ENCODE measurements at regions not wholly inside any gene's neighbourhood (a gene's known extent, or its start where the extent isn't known, plus 50 kb on each side); places are given as distances from the start of the nearest gene placed in this dataset.

DNA sequence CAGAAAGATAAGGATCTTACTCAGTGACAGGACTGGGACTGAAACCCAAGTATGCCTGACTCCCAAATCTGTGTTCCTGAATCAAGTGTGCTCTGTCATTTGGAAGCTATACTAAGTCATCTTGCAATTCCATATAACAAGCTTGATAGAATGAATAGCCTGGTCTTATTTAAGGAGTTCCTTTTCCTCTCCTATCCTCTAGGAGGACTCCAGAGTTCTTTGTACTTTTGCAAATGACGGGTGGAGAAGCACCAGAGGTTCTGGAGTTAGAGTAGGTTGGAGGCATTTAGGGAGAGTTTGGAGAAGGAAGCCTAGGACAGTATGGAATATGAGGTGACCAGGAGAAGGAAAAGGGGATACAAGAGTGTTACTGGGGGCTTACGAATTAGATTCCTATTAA lies 92.9 kb upstream of the RCN1 start:
- no peak for DNase-seq

DNA sequence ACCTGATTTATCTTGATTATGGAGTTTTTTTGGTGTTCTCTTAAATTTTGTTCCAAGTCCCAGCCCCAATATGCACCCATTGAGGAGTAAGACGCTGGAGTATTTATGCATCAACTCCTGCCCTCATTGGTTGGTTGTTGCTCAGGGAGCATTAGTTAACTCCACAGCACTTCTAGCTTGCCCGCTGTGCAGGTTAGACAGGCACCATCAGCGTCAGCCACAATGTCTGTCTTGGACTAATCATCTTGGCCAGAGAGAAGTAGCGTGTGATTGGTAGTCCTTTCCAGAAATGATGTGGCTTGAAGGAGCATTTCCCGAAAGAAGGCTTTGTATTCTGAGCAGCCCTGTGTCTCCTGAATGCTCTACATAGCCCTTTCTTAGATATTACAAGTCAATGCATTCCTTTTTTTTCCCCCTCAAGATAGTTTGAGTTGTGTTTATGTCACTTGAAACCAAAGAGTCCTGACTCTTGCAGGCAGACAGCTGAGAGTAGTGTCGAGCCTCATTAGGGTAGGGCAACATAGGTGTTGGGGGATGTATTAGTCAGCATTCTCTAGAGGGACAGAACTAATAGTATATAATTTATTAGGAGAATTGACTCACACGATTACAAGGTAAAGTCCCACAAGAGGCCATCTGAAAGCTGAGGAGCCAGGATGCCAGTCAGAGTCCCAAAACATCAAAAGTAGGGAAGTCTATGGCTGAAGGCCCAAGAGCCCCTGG lies 94.6 kb upstream of the RCN1 start:
- no peak for DNase-seq

DNA sequence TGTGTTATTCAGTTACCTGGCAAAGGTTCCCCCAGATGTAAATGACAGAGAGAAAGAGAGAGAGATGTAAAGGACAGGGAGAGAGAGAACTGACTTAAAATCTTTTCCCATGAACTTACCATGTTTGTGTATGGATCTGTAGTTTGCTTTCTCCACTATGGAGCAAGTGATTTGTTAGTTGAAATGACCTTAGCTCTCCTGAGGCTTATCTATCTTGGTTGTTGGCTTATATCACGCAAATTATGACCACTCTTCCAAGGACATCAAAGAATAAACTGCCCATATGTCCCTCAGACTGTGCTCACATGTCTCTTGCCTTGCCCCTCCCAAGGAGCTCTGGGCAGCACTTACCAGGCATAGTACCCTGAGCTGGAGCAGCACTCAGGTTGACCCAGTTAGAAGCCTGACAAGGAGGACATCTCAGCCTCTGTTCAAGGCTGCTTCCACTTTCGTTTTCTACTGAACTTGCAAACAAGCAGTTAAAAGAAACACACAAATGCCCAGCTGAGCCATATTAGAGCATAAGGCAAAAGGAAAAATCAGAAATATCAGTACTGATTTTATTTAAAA lies 95.3 kb upstream of the RCN1 start:
- DNase-seq: no peak

DNA sequence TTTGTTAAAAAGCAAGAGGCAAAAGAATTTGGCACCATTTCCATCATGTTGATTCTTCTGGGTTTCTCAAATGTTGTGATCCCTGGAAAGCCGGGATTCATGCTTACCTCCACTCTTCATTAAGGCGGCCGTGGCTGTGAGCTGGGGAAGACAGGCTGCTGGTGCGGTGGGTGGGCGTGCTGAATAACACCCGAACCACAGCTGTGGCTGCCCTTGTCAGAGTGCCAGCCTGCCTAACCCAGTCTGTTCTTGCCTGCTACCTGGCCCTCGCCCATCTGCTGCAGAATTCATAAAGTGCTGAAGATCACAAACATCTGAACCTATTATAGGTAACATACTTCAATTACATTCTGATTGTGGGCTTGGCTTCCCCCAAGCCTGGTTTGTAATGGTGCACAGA lies 95.8 kb upstream of the RCN1 start:
- DNase-seq: no peak

DNA sequence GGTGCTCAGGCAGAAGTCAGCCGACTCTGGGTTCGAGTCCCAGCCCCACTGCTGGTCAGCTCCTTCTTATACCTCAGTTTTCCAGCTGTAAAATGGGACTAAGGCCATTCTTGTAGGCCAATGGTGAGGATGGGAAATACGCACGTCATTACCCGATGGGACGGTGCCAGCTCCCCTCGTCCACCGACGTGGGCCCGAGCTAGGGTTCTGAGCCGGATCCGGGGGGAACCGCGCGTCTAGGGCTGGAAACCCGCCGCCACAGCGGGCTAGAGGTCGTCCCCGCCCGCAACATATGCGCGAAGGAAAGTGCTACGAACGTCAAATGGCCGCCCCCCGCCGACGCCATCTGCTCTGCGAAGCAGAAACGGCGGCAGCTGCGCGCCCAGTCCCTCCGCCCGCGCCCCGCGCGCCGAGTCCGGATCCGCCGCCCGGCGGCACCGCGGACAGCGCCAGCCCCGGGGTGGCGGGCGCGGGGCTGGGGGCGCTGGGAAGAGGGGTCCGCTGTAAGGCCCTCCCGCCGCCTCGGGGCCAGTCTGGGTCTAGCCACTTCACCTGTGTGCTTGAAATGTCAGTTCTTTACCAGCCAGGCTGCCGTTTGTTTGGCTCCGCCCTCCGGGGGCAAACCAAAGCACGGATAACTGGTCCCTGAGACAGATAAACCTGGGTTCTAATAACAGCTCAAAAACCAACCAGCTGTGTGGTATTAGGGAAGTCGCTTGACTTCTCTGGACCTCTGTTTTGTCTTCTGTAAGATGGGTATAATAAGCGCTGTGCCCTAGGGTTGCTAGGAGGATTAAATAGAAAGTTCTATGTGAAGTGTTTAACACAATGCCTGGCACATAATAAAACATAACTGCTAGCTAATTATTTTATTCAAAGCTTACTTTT lies 103.5 kb upstream of the RCN1 start:
- no peak for DNase-seq

DNA sequence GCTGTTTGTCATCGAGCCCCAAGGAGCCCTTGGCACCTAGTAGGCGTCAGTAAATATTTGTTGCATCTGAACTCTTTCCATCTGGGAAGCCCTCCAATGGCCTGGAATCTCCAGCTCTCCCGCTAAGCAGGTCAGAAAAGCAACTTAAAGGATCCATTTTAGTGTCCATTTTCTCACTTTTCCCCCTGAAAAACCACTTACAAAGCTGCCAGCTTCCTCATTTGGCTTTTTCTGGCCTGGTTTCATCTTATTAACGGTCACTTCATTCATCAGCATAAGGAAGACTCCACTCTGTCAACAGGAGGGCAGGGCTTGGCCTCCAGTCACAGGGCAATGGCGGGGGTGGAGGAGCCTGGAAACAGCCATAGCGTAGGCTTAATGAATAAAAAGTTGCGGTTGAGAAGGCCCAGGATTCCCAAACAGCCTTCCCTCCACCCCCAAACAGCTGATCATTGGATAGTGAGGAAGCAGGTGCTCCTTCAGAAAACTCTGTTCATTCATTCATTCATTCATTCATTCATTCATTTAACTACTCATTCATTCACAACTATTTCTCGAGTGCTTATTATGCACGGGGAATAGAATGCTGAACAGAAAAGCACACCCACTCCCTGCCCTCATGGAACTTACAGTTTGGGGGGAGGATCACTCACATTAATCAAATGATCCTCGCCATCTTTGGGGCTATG lies 104.5 kb upstream of the RCN1 start:
- no peak for DNase-seq

DNA sequence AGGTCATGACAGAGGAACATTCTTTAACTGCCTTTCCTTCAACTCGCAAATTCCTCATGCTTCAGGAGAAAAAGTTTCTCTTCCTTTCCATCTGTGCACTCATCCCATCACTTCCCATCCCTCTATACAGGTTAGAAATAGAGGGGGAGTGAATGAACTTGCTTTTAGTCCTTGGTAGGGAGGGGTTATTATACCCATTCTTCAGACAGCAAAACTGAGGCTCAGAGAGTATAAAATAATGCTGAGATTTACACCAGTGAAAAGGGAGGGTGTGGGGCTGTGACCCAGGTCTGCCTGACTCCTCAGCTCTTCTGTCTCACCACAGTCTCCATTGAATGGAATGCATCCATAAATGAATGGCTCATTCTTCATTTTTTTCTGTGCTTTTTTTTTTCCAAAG lies 109.4 kb upstream of the RCN1 start:
- no peak for DNase-seq

DNA sequence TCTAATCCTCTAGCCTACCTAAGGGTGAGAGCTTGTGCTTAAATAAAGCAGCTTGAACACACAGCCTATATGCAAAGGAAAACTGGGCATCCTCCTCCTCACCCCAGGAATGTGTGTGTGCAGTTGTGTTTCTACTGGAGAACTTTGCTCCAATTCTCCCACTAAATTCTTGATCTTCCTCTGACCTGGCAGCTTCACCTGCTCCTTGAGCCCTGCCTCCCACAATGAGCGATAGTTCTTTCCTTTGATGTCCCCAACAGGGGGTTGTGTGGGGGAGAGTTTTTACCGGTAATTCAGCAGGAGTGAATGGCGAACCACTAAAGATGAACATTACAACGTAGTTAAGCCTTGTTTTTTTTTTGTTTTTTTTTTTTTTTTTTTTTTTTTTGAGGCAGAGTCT lies 113.5 kb upstream of the RCN1 start:
- DNase-seq: no peak

DNA sequence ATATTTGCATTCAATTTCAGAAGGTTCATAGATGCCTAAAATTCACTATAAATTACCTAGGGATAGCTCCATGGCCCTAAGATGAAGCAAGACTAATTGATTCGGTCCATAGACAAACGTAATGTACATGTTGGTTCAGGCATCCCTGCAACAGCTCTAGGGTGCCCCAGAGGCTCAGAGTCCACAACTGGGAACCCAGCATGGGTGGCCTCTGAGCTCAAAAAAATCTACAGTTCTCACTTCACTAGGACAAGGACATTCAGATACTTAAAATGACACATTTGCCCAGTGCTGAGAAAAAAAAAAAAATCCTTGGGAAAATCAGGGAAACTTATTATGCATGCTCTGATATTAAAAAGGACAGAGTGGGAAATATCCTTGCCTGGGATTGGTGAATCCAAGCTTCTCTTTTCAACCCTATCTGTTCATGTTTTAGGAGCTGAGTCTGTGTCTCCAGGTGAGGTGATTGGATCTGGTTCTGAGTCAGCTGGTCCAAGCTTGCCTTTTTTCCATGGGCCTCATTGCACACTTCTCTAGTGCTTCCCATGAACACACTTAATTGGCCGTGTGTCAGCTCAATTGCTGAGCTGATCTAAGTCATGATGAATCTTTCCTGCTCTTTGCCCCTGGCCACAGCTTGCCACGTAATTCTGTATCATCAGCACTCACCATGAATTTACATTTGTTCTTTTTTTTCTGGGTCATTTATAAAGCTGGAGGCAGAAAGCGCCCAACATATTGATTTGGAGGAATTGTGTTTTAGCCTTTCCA lies 116.3 kb upstream of the RCN1 start:
- no peak for DNase-seq

DNA sequence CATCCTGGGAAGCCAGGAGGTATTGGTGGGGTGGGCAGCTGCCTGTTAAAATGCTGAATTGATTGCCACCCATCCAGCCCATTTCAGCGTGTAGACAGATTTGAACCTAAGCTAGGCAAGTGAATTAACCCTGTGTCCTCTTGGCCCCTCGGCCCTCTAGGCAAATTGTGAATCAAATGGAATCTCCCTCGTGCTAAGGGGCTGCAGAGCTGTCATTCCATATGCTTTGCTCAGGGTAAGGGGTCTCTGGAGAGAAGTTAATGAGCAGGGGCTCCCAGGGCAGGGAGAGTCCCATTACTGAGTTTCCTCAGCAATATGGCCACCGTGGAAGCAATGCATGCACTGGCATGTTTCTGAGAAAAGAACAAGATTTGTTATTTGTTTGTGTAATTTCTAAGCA lies 117.7 kb upstream of the RCN1 start:
- DNase-seq: no peak

DNA sequence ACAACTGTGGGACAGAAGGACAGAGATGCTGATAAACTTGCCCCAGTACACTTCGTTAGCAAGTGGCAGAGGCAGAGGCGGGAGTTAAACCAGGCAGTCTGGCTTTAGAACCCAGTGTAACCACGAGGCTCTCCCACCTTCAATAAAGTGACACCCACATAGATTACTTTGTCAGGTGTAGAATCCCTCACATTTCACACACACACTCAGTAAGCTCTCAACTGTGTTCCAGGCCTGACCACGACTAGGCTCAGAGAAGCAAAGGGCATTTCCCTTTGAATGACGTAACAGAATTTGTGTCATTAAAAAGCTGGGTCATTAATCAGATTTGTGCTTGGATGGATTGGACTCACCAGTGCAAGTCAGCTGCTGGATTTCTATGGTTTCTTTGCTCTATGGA lies 118.3 kb upstream of the RCN1 start:
- no peak for DNase-seq

DNA sequence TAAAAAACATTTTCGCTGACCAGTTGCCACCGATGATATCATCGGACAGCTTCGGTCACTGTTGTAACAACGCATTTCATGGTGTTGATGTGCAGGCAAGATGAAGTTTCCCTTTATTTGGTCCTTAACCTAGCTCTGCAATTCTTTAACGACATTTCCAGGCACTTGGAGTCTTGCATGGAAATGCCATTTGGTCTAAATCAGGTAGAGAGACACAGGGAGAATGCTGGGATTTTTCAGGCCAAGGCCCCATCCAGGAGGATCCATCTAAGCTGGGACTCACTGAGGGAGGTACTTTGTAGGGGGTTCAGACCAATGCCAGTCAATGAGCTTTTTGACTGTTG lies 121.5 kb upstream of the RCN1 start:
- peak; percentile 44 for DNase-seq

DNA sequence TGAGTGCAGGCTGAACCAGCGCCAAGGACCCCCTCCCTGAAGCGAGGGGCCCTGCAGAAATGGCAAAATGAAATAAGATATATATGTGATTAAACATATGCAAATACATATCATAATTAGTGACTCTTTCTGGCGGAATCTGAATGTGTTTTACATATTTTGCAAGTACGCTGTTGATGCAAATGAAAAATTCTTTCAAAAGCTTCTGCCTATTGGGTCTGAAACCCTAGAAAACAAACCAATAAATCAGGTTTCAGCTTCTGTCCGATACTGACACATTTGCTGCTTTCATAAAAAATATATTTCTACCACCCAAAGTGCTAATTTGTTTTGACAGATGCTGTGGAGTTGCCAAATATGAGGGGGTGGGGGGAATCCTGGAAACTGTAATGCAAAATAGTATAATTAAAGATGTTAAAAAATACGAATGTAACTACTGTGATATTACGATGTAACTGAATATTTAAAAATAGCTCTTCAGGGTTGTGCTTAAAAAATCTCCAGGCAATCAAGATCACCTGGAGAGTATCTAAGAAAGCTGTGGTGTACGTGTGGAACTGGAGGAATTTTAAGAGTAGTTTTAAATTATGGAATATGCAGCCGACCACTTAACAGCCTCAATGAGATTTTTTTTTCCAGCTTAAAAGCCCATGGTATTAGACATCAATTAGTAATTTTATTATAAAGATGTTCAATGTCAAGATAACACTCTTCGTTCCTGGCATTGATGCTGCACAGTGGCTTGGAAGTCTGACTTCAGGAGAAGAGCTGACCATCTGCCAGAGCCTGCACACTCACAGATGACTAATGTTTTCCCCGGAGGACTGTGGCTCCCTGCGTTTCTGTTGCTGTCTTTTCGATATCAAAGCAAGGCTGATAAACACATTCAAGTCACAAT lies 122.2 kb upstream of the RCN1 start:
- DNase-seq: no peak

DNA sequence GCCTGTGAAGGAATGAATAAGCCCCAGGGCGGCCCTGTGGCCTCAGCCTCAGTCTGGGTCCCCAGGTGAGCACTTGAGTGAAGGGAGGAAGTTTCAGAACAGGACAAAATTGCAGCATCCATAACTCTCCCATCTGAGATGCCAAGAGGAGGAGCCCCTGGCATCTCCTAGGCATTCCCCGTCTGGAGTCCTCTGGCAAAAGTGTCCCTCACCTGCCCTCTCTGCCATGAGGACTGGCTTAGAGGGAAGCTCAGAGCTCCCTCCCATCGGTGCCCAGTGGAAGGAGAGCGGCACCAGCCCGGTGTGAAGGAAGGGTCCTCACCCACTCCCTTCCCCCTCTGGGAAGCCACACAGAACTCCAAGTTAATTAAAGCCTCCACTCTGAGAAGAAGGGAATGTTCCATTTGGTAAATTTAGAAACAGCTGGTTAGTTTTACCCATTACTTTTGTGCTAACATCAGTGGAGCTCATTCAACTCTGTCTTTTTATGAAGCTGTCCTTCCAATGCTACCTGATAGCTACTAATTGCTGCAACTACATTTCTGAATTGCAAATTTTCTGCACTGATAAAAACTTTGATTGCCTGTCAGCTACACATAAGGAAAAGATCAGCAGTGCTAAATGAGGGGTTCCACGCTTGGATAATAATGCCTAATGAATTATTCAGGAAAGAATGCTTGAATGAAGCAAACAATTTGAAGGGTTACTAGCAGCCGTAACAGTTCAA lies 123.3 kb upstream of the RCN1 start:
- no peak for DNase-seq

DNA sequence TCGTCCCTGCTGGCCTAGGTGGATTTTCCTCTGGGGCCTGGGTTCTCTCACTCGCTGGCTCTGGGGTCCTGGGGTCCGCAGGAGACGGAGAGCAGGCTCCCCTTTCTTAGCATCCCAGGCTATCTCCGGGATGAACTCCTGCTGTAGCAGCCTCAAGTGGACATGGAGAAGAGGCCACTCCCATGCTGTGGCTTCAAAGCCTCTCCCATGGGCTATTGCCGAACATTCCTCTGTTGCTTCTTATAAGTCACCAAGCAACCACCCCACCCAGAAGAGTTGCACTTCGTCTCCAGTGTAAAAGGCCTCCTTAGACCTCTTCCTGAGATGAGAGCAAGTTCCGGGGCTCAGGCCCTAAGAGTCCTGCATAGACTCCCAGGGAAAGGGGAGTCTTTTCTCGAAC lies 124.0 kb upstream of the RCN1 start:
- no peak for DNase-seq

DNA sequence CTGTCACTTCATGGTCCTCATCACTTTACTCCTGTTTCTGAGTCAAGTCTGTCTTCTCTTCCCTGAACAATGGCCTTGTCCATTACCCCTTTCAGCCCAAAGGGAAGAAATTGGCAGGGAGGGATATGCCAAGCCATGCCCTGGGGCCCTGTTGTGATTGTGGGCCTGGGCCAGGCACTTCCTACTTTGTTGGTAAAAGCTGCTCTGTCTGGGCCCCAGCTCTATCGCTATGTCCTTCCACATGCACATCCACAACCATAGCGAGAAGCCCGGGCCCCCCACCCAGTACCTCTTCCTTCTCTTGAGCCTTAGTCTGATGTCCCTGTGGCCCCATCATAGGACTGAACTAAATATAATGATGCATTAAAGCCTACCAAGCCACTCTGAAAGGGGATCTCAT lies 126.7 kb upstream of the RCN1 start:
- no peak for DNase-seq

DNA sequence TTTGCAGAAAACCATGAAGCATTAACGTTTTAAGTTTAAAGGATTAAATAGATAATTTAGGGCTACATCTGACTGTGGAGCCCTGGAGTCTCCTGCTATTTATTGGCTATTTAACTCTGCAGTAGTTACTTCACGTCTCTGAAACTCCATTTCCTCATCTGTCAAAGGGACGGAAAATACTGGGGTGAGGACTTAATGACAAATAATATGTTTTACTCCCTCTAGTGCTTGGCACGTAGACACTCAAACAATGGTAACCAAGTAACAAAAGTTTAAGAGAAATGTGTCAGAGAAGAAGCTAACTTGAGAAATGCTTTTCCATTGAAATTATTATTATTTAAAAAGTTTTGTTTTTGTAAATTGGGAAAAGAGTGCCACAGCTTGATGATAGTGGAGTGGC lies 130.7 kb upstream of the RCN1 start:
- DNase-seq: no peak

DNA sequence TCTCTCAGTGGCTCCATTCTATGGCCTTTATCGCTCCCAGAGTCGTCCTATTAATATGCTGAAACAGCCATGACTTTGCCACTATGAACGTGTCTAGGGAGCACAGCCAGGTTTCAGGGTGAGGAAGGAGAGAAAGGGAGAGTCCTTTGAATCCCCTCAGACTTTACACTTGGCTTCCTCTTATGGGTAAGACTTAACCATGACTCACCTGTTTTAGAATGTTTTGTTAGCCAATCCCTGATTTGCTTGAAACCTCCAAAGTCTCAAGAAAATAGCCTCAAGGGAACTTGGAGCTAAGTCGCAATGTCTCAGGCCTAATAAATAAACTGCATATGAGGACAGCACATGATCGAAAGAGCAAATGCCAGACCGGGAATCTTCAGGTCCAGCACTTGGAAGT lies 131.2 kb upstream of the RCN1 start:
- DNase-seq: no peak

DNA sequence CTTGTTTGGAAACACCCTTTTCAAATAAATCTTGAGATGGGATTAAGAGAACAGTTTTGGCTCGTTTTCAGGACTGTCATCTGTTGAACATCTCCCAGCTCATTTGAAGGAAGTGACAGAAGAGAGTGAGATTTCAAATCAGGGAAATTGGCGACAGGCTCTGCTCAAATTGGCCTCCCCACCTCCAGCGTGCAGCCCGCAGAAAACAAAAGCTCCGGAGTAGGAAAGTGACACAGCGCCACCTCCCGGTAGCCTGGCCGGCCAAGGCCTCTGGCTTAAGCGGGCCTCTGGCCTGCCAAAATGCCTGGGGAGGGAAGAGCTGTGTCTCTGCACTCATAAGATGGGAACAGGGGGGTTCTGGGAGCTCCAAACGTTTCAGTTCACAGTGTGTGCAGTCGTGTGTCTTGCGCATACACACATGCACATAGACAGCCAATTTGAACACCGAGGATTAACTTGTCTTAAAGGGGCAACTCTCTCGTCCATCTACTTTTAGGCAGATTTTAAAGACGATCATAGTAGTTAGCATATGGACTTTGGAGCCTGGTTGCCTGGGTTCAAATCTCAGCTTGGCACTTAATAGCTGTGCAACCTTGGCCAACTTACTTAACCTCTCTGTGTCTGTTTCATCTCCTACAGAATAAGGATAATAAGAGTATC lies 132.7 kb upstream of the RCN1 start:
- DNase-seq: peak; percentile 83

DNA sequence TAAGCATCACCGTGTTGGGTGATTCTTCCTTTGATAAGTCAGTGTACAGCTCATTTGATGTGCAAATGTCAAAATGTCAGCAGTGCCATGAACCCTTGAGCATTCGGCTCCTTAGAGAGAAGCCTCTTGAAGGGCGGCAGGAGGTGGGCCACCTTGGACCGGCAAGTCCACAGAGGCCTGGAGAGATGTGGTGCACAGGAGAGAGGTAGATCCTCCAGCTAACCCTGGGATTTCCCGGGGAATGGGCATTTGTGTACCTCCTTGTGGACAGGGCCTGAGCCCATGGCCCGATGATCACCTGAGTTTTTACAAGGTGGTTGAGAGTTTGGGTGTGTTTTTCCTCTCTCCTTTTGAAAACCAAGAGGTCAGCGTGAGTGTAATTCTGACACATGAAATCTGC lies 133.2 kb upstream of the RCN1 start:
- no peak for DNase-seq

DNA sequence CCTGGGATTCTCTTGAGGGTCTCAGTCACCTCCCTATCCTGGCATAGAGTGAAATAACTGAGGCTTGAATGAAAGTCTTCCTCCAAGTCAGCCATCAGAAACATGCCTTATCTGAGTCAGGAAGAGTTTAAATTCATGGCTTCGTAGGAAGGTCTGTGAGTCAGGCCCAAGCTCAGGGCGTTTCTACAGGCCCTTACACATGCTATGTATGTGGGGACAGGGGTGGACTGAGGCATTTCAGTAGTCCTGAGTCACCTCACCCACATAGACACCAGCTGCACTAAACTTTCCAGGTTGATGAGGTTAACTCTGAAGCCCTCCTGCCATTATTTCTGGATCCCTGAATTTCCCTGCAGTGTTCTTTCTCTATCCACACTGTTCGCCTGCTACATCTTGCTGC lies 134.6 kb upstream of the RCN1 start:
- no peak for DNase-seq
